SK-N-SH treated with all-trans-retinoic acid at 6 μM for 48 hours (cell line): ENCODE measurements at regions not wholly inside any gene's neighbourhood (a gene's known extent, or its start where the extent isn't known, plus 50 kb on each side); places are given as distances from the start of the nearest gene placed in this dataset.

Source experiments
- ATAC-seq: fragments of 200-7000 bp; cut with Tn5 transposase; 3 replicates; pipeline ENCODE4 v1.9.1; 2020; ENCODE audit warnings: mild to moderate bottlenecking, moderate library complexity
- ARNTL ChIP-seq: fragments of 450-650 bp; formaldehyde crosslinking; IDR thresholded peaks from 2 replicates; pipeline ENCODE4 v1.5.0; 2020; ENCODE audit warnings: low read depth, mild to moderate bottlenecking, moderate library complexity, borderline replicate concordance
- BACH2 ChIP-seq: fragments of 250-450 bp; sonication (Bioruptor Pico); IDR thresholded peaks from 2 replicates; pipeline ENCODE4 v1.9.0; 2021; ENCODE audit warnings: mild to moderate bottlenecking, borderline replicate concordance
- CSDC2 ChIP-seq: fragments of 250-450 bp; sonication (Bioruptor Pico); IDR thresholded peaks from 2 replicates; pipeline ENCODE4 v1.5.0; 2020; ENCODE audit warnings: mild to moderate bottlenecking, moderate library complexity
- CSRNP3 ChIP-seq: fragments of 250-450 bp; sonication (Bioruptor Pico); IDR thresholded peaks from 2 replicates; pipeline ENCODE4 v1.5.1; 2021; ENCODE audit warnings: mild to moderate bottlenecking, moderate library complexity
- ESRRG ChIP-seq: fragments of 250-450 bp; sonication (Bioruptor Pico); IDR thresholded peaks from 2 replicates; pipeline ENCODE4 v1.6.1; 2021; ENCODE audit warnings: mild to moderate bottlenecking
- GLIS3 ChIP-seq: fragments of 250-450 bp; sonication (Bioruptor Pico); IDR thresholded peaks from 2 replicates; pipeline ENCODE4 v1.5.0; 2020; ENCODE audit warnings: mild to moderate bottlenecking, moderate library complexity
- ISL1 ChIP-seq: fragments of 250-450 bp; sonication (Bioruptor Pico); IDR thresholded peaks from 2 replicates; pipeline ENCODE4 v2.1.2; 2022; ENCODE audit warnings: mild to moderate bottlenecking, moderate library complexity
- OSR1 ChIP-seq: fragments of 250-450 bp; sonication (Bioruptor Pico); IDR thresholded peaks from 2 replicates; pipeline ENCODE4 v1.8.0; 2022; ENCODE audit warnings: moderate library complexity, mild to moderate bottlenecking, inconsistent platforms
- POU6F1 ChIP-seq: fragments of 250-450 bp; sonication (Bioruptor Pico); IDR thresholded peaks from 2 replicates; pipeline ENCODE4 v1.8.0; 2021; ENCODE audit warnings: low read depth, mild to moderate bottlenecking, moderate library complexity, borderline replicate concordance
- PPARA ChIP-seq: fragments of 250-450 bp; sonication (Bioruptor Pico); IDR thresholded peaks from 2 replicates; pipeline ENCODE4 v1.5.0; 2020; ENCODE audit warnings: mild to moderate bottlenecking, borderline replicate concordance
- SNAI2 ChIP-seq: fragments of 250-450 bp; sonication (Bioruptor Pico); IDR thresholded peaks from 2 replicates; pipeline ENCODE4 v1.5.0; 2020; ENCODE audit warnings: mild to moderate bottlenecking, moderate library complexity
- TCF4 ChIP-seq: fragments of 250-450 bp; sonication (Bioruptor Pico); IDR thresholded peaks from 2 replicates; pipeline ENCODE4 v1.8.0; 2021; ENCODE audit warnings: mild to moderate bottlenecking, moderate library complexity, borderline replicate concordance
- TOX ChIP-seq: fragments of 250-450 bp; sonication (Bioruptor Pico); IDR thresholded peaks from 2 replicates; pipeline ENCODE4 v1.8.0; 2021; ENCODE audit warnings: mild to moderate bottlenecking, moderate library complexity, borderline replicate concordance
- ZC3H10 ChIP-seq: fragments of 250-450 bp; sonication (Bioruptor Pico); IDR thresholded peaks from 2 replicates; pipeline ENCODE4 v1.5.1; 2021; ENCODE audit warnings: mild to moderate bottlenecking, moderate library complexity
- ZFP3 ChIP-seq: fragments of 250-450 bp; sonication (Bioruptor Pico); IDR thresholded peaks from 2 replicates; pipeline ENCODE4 v1.5.0; 2020; ENCODE audit warnings: mild to moderate bottlenecking, moderate library complexity
- ZFP30 ChIP-seq: fragments of 450-650 bp; formaldehyde crosslinking; IDR thresholded peaks from 2 replicates; pipeline ENCODE4 v1.5.0; 2022; ENCODE audit warnings: mild to moderate bottlenecking, moderate library complexity
- ZNF565 ChIP-seq: fragments of 450-650 bp; formaldehyde crosslinking; conservative IDR thresholded peaks from 2 replicates; pipeline ENCODE4 v1.5.0; 2020; ENCODE audit warnings: low read depth, mild to moderate bottlenecking, moderate library complexity
- ZNF70 ChIP-seq: fragments of 450-650 bp; formaldehyde crosslinking; IDR thresholded peaks from 2 replicates; pipeline ENCODE4 v1.5.0; 2020; ENCODE audit warnings: mild to moderate bottlenecking, moderate library complexity
- TF ChIP-seq, protein P1 (sequence below): fragments of 250-450 bp; sonication (Bioruptor Pico); IDR thresholded peaks from 2 replicates; pipeline ENCODE4 v1.5.0; 2020; ENCODE audit warnings: mild to moderate bottlenecking, moderate library complexity

- no peak for TF ChIP-seq ESRRG (CRISPR knock-in tag)
- TF ChIP-seq TCF4 (CRISPR knock-in tag): no peak
These were observed 322.4 kb downstream of the TMEM161B start (continued) for GRCh38 chr5:87946271-87946670.

GRCh38 chr5:87945286-87945650 lies 323.4 kb downstream of the TMEM161B start:
- no peak for ATAC-seq
- TF ChIP-seq, protein P1, sequence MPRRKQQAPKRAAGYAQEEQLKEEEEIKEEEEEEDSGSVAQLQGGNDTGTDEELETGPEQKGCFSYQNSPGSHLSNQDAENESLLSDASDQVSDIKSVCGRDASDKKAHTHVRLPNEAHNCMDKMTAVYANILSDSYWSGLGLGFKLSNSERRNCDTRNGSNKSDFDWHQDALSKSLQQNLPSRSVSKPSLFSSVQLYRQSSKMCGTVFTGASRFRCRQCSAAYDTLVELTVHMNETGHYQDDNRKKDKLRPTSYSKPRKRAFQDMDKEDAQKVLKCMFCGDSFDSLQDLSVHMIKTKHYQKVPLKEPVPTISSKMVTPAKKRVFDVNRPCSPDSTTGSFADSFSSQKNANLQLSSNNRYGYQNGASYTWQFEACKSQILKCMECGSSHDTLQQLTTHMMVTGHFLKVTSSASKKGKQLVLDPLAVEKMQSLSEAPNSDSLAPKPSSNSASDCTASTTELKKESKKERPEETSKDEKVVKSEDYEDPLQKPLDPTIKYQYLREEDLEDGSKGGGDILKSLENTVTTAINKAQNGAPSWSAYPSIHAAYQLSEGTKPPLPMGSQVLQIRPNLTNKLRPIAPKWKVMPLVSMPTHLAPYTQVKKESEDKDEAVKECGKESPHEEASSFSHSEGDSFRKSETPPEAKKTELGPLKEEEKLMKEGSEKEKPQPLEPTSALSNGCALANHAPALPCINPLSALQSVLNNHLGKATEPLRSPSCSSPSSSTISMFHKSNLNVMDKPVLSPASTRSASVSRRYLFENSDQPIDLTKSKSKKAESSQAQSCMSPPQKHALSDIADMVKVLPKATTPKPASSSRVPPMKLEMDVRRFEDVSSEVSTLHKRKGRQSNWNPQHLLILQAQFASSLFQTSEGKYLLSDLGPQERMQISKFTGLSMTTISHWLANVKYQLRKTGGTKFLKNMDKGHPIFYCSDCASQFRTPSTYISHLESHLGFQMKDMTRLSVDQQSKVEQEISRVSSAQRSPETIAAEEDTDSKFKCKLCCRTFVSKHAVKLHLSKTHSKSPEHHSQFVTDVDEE (CRISPR knock-in tag): no peak
- TF ChIP-seq SNAI2 (CRISPR knock-in tag) (no peak), ZFP3 (no peak), ZFP30 (CRISPR knock-in tag) (no peak), ZC3H10 (CRISPR knock-in tag) (no peak), CSRNP3 (CRISPR knock-in tag) (no peak), ZNF565 (CRISPR knock-in tag) (no peak), ARNTL (no peak), POU6F1 (CRISPR knock-in tag) (no peak)

DNA sequence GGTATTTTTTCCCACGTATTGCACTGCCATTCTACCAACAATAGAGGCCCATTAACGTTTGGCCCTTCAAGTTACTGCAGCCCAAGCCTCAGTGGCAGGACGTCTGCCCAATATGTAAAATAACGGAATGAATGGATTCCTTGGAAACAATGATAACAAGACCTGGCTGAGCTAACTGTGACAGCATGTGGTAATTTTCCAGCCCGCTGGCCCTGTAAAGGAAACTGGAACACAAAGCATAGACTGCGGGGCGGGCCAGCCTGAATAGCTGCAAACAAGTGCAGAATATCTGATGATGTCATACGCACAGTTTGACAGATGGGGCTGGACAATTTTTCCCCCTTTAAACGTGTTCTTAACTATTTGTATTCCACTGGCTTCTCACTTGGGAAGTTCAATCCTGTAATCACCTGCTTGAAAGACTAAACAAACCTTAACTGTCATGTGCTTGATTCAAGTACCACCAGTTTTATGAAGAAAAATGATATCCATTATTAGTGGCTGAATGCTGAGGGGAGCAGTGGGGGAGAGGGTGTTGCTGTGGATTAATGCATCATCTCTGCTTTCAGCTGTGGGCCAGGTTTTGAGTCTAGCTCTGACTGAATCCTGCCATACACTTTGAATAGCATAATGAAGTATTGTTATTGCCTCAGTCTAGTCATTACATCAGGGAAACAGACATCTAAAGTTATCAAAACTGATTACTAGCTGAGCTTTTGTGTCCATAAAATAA lies 323.9 kb downstream of the TMEM161B start:
- TF ChIP-seq CSRNP3 (CRISPR knock-in tag) (no peak), BACH2 (CRISPR knock-in tag) (no peak), POU6F1 (CRISPR knock-in tag) (no peak), CSDC2 (CRISPR knock-in tag) (no peak), ZC3H10 (CRISPR knock-in tag) (no peak), GLIS3 (no peak), OSR1 (CRISPR knock-in tag) (no peak), ISL1 (no peak), ZFP30 (CRISPR knock-in tag) (no peak), ZNF565 (CRISPR knock-in tag) (no peak), PPARA (no peak), ZNF70 (CRISPR knock-in tag) (no peak)
- TF ChIP-seq, all 23 proteins: peak for 0
- ATAC-seq: no peak

DNA sequence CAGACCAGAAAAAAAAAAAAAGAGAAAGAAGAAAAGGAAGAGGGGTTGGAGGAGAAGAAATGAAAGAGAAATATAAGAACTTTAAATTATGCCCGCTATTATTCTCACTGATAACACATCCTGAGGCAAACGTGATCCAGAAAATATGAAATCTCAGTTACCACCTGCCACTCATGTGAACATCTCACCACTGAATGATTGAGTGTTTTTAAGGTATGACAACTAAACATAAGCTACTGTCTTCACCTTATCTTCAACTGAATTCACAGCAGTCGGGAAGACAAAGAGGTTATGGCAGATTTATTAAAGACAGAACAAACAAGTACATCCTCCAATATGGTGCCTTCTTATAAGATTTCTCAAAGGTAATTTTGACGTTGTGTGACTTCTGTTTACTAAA lies 327.9 kb downstream of the TMEM161B start:
- no peak for TF ChIP-seq ZC3H10 (CRISPR knock-in tag)
- no peak for TF ChIP-seq PPARA
- TF ChIP-seq GLIS3: no peak
- TF ChIP-seq ISL1: no peak
- no peak for TF ChIP-seq ZFP3
- TF ChIP-seq ZFP30 (CRISPR knock-in tag): no peak
- TF ChIP-seq, protein P1 (CRISPR knock-in tag): no peak
- no peak for TF ChIP-seq ARNTL
- TF ChIP-seq TOX (CRISPR knock-in tag): no peak
- TF ChIP-seq TCF4 (CRISPR knock-in tag): no peak
- TF ChIP-seq POU6F1 (CRISPR knock-in tag): no peak
- ATAC-seq: no peak
